ENCODE measurements at regions not wholly inside any gene's neighbourhood (a gene's known extent, or its start where the extent isn't known, plus 50 kb on each side); places are given as distances from the start of the nearest gene placed in this dataset.
"Not testable (repeated sequence)": the region's sequence is repeated elsewhere in the genome, so short reads cannot be mapped to it uniquely, and the experiment has no call there.

GRCh38 chr2:176822060-176822459 is 390.5 kb upstream of the HNRNPA3 start:
- no peak for DNase-seq

- no peak for DNase-seq
Observed at GRCh38 chr2:176826356-176826755, 386.2 kb upstream of the HNRNPA3 start.

GRCh38 chr2:176826984-176827668 is 385.5 kb upstream of the HNRNPA3 start:
- DNase-seq, result no peak

DNA sequence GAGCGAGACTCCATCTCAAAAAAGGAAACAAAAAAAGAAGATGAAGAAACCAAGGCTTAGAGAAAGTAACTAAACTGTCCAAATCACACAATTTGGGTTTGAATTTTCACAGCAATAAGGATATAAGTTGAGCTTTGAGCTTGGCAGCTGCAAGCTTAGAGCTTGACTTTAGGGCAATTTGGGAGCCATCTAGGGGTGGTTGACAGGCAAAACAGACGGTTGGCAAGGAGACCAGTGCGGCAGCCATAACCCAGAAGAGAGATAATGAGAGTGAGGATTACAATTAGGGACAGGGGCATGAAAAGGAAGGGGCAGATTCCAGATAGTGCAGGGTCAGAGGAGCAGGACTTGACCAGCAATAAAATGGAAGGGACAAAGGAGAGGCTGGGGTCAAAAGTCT is 382.2 kb upstream of the HNRNPA3 start:
- peak in 1 of 2 experiments; percentile 40 for DNase-seq

- no peak for DNase-seq
Observed at GRCh38 chr2:176832086-176832485, 380.5 kb upstream of the HNRNPA3 start.

DNA sequence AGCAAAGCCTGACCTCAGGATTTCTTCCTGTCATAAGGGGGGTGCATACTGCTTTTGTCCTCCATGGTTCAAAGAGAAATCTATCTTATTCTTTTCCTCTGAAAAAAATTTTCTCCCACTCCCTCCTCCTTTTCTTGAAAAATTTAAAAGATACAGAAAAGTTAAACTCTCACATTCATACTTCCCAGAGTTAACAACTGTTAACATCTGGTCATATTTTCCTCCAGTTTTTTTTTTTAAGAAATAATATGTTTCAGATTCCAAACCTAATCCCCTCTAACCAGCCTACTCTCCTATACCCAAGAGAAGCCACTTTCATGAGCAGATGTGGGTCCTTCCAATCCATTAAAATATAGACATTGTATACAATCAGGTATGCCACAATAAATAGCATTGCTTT is 378.9 kb upstream of the HNRNPA3 start:
- no peak for DNase-seq

DNA sequence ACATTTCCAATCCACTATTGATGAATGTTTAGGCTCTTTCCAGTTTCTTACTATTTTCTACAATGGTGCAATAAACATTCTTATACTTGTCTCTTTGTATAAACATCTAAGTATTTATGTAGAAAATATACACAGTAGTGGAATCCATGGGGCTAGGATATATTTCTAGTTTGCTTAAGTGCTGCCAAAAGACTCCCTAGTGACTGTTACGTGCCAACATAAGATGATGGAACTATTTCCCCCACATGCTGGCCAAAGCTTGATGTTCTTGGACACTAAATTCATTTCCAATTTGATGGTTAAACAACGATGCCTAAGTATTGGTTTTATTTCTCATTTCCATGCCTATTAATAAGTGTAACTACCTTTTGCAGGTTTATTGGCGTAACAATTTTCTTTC is 378.4 kb upstream of the HNRNPA3 start:
- DNase-seq, result no peak

DNA sequence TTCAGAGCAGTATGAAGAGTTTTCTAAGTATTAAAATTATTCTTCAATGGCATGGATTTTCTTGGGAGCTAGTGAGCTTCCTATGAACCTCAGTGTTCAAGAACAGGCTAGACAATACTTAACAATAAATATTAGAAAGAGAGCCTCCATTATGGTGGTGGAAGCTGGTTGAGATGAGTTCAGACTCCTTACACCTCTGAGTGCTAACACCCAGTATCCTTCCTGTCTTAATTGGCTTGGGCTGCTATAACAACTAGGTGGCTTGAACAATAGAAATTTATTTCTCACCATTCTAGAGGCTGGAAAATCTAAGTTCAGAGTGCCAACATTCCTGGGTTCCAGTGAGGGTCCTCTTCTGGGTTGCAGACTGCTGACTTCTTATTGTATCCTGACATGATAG is 369.4 kb upstream of the HNRNPA3 start:
- no peak for DNase-seq

- DNase-seq, result no peak
Observed at GRCh38 chr2:176844461-176844860, 368.1 kb upstream of the HNRNPA3 start.

GRCh38 chr2:176845718-176846117 is 366.9 kb upstream of the HNRNPA3 start:
- DNase-seq, result no peak

DNA sequence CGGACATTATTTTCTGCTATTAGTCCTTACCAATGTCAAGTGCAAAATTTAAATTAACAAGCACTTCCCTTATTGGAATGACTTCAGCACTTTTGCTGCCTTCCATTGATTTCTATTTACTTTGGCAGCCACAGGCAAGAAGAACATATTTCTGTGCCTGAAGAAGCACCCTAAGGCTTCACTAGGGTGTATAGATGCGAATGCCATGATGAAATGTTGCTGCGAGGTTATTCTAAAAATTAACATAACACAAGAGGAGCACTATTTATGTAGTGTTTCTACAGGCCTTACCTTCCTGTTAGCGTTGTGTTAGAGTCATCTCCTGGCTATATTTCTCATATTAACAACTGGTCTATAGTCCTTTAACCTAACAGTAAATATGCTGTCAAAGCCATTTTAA is 365.0 kb upstream of the HNRNPA3 start:
- no peak for DNase-seq

DNA sequence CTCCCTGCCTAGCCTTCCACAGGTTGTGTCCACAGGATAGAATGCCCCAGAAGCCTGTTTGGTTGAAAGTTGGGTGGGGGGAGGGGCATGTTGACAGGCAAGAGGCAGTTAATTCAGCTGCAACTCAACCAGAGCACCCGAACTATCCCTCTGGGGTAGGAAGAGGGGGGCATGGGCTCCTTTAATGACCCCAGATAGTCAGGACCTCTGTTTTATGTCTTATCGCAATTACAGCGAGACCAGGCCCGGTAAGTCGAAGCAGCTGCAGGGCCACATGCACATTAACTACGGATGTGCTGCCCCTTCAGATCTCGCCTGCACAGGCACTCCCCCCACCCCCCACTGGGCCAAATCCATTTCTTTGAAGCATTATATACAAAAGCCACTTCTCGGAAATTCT is 363.8 kb upstream of the HNRNPA3 start:
- DNase-seq, result no peak

GRCh38 chr2:176851200-176851888 is 361.2 kb upstream of the HNRNPA3 start:
- DNase-seq, result no peak

DNA sequence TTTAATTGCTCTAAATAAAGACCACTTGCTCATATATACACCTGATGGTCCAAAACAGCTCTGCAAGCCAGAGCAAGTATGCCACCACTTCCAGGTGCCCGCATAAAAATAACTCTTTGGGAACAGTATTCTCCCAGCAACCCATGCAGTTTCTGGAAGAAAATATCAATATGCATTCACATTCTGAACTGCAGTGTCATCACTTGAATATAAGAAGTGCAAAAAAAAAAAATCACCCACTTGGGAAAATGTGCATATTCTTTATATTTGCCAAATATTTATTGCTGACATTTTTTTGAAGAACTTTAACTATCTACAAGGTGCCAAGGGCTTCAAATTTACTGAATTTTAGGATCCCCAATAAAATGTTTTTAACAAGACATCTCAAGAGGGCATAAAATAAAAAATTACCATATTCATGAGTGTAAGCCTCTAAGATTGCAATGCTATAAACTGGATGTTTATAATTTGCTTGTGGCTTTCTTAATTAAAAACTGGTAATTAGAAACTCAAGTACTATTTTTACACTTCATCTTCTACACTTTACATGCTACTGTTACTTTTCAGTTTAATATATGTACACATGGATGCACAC is 360.6 kb upstream of the HNRNPA3 start:
- DNase-seq, result no peak

GRCh38 chr2:176852667-176853066 is 359.9 kb upstream of the HNRNPA3 start:
- no peak for DNase-seq

GRCh38 chr2:176854062-176854461 is 358.5 kb upstream of the HNRNPA3 start:
- DNase-seq, result no peak

DNA sequence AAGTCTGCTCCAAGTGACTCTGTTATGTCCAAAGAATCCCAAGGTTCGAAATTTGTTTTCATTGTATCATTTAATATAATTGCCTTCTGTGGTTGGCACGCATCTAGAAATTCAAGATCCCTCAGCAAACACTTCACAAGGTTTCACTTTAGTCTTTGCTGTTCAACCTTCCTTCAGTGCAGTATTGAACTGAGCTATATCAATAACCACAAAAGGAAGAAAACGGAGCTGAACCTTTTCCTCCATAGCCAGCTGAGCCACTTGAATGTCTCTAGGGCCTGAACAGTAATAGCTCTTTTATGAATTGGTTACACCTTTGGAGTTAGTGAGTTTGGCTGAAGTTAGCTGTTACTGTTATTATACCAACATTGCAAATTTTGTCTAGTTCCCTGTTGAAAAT is 357.7 kb upstream of the HNRNPA3 start:
- no peak for DNase-seq

DNA sequence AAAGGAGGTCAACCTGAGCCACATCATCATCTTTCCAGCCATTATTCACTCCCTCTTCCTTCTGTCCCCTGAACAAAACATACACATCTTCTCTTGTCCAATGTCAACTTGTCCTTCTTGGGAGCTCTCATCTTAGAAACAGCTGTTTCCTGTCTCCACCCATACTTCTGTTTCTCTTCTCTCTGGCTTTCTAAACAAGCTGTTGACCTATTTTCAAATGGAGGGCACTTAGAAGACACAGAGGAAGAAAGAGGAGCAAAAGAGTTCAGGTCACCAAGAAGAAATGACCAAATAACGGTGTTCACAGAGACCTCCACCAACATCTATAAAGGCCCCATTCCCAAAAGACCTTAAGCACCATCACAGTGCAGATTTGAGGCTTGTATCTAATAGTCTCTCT is 355.9 kb upstream of the HNRNPA3 start:
- no peak for DNase-seq

GRCh38 chr2:176865336-176865735 is 347.3 kb upstream of the HNRNPA3 start:
- DNase-seq, result no peak

DNA sequence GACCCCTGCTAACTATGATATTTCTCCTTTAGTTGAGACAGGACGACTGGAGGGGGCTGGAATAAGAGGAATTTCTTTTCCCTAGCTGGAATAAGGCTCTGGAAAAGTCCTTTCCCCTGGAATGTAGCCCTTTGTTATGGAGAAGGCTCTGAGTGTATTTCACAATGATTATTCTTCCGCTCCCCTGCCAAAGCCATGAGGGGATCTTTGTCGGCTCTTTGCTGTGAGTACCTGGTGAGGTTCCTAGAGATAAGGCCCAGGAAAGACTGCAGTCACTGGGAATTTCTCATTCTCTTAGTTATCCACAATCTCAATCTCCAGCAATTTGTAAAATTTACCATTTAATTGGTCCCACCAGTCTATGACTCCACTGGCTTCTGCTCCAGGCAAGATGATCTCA is 340.2 kb upstream of the HNRNPA3 start:
- DNase-seq, result no peak

DNA sequence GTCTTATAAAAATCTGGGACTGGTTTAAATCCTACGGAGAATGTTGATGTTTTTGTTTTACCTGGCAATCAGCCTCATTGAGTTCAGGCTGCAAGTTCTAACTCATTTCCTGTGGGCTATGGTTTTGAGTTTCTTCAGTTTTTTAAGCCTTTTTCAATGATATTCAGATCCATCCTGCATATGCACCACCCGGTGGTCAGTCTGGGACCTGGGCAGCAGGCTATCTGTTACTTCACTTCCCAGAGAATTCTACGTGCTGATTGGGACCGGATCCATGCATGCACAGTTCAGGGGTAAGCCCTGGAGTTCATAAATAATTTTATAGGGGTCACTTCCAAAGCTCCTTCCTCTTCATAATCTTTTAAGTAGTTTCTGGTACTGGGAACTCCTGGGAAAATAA is 339.2 kb upstream of the HNRNPA3 start:
- no peak for DNase-seq

GRCh38 chr2:176876493-176877103 is 336.0 kb upstream of the HNRNPA3 start:
- DNase-seq, result no peak

DNA sequence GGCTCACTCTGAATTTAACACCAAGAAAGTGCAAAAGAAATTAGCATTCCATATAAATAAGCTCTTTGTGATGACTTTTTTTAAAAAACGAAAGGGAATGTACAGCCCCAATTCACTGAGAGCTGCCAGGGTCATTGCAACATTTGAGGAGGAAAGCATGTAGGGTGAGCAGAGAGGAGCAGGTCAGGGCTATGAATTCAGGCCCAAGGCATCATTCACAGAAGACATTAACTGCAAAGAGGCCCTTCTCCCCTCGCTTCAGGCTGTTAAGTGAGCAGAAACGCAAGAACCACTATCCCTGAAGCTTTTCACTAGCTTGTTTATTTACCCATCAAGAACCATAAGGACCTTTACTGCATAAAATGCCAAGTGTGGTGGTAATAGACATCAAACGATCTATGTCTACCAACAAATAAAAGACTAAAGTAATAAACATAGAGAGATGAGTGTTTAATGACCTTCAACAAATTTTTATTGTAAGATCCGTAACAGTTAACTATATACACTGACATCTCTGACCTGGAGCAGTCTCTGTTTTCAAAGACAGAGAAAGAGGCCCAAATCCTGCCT is 333.1 kb upstream of the HNRNPA3 start:
- no peak for DNase-seq

DNA sequence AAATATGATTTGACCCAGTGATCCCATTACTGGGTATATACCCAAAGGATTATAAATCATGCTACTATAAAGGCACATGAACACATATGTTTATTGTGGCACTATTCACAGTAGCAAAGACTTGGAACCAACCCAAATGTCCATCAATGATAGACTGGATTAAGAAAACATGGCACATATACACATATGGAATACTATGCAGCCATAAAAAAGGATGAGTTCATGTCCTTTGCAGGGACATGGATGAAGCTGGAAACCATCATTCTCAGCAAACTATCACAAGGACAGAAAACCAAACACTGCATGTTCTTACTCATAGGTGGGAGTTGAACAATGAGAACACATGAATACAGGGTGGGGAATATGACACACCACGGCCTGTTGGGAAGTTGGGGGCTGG is 330.5 kb upstream of the HNRNPA3 start:
- not testable (repeated sequence) for DNase-seq

All from NCI-H524 (cell line).